ENCODE measurements at regions not wholly inside any gene's neighbourhood (a gene's known extent, or its start where the extent isn't known, plus 50 kb on each side); places are given as distances from the start of the nearest gene placed in this dataset.

GRCh38 chr2:16107246-16107645, 166.9 kb downstream of the MYCN start:
- H3K27me3 ChIP-seq (ENCODE audit: low read depth), result peaks cover 75% of the 10 kb centered on the region
- DNase-seq, result no peak
- H3K9me3 ChIP-seq (replicated peaks), result no peaks in the 10 kb centered on the region
- no peak for TF ChIP-seq CTCF (IDR thresholded peaks at IDR 0.05; ENCODE audit: borderline replicate concordance)
- H3K36me3 ChIP-seq, result no peaks in the 10 kb centered on the region
- no peaks in the 10 kb centered on the region for H3K4me1 ChIP-seq
- no peak overlapping the region for H3K27ac ChIP-seq (replicated peaks)
- intact Hi-C loops (cut with micrococcal nuclease), result no loop called here
- H3K4me3 ChIP-seq, result no peak overlapping the region

GRCh38 chr2:16106619-16107018, 166.3 kb downstream of the MYCN start:
- TF ChIP-seq CTCF (IDR thresholded peaks at IDR 0.05; ENCODE audit: borderline replicate concordance), result no peak
- Histone ChIP-seq H3K27ac (replicated peaks) (no peak overlapping the region), H3K9me3 (replicated peaks) (no peaks in the 10 kb centered on the region), H3K36me3 (no peaks in the 10 kb centered on the region), H3K27me3 (ENCODE audit: low read depth) (peaks cover 81% of the 10 kb centered on the region), H3K4me1 (no peaks in the 10 kb centered on the region), H3K4me3 (no peak overlapping the region)
- intact Hi-C loops (cut with micrococcal nuclease), result no loop called here
- no peak for DNase-seq

GRCh38 chr2:16105669-16106281, 165.4 kb downstream of the MYCN start:
- Histone ChIP-seq H3K4me3 (no peak overlapping the region), H3K36me3 (no peaks in the 10 kb centered on the region), H3K9me3 (replicated peaks) (no peaks in the 10 kb centered on the region), H3K4me1 (no peaks in the 10 kb centered on the region), H3K27ac (replicated peaks) (no peak overlapping the region), H3K27me3 (ENCODE audit: low read depth) (peaks cover 82% of the 10 kb centered on the region)
- no peak for DNase-seq
- intact Hi-C loops (cut with micrococcal nuclease), result no loop called here
- TF ChIP-seq CTCF (IDR thresholded peaks at IDR 0.05; ENCODE audit: borderline replicate concordance), result no peak

GRCh38 chr2:16104949-16105668, 164.8 kb downstream of the MYCN start:
- Histone ChIP-seq H3K9me3 (replicated peaks) (no peaks in the 10 kb centered on the region), H3K4me1 (no peaks in the 10 kb centered on the region), H3K27ac (replicated peaks) (no peak overlapping the region), H3K4me3 (no peak overlapping the region), H3K27me3 (ENCODE audit: low read depth) (peaks cover 81% of the 10 kb centered on the region), H3K36me3 (no peaks in the 10 kb centered on the region)
- no peak for DNase-seq
- intact Hi-C loops (cut with micrococcal nuclease), result no loop called here
- no peak for TF ChIP-seq CTCF (IDR thresholded peaks at IDR 0.05; ENCODE audit: borderline replicate concordance)

- no peaks in the 10 kb centered on the region for H3K9me3 ChIP-seq (replicated peaks)
- no peak for DNase-seq
- no peak for TF ChIP-seq CTCF (IDR thresholded peaks at IDR 0.05; ENCODE audit: borderline replicate concordance)
- intact Hi-C loops (cut with micrococcal nuclease), result no loop called here
- no peak overlapping the region for H3K4me3 ChIP-seq
- no peak overlapping the region for H3K27ac ChIP-seq (replicated peaks)
- no peaks in the 10 kb centered on the region for H3K36me3 ChIP-seq
- no peaks in the 10 kb centered on the region for H3K4me1 ChIP-seq
- peaks cover 74% of the 10 kb centered on the region for H3K27me3 ChIP-seq (ENCODE audit: low read depth)
Measured at GRCh38 chr2:16104315-16104948, 164.1 kb downstream of the MYCN start.

Measured in left ventricle myocardium inferior (tissue), 1 donor.